ENCODE measurements at regions not wholly inside any gene's neighbourhood (a gene's known extent, or its start where the extent isn't known, plus 50 kb on each side); places are given as distances from the start of the nearest gene placed in this dataset.

DNA sequence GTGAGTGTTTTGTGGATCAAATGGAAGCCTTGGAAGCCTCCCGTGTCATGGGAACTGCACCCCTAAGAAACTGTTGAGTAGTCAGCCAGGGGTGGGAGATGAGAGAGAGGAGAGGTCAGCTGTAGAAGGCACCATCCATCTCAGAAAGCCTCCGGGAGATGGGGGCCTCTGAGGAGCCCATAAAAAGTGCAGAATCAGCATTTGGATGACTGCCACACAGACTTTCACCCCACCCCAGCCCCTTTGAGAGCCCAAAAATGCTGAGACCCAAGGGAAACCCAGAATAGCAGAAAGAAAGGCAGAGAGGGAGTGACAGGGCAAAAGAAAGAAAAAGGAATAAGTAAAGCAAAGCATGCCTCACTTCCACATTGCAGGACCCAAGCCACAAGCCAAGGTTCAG lies 443.1 kb upstream of the ZEB2 start:
- no peak for DNase-seq (ENCODE audit: low read depth, low spot score)

DNA sequence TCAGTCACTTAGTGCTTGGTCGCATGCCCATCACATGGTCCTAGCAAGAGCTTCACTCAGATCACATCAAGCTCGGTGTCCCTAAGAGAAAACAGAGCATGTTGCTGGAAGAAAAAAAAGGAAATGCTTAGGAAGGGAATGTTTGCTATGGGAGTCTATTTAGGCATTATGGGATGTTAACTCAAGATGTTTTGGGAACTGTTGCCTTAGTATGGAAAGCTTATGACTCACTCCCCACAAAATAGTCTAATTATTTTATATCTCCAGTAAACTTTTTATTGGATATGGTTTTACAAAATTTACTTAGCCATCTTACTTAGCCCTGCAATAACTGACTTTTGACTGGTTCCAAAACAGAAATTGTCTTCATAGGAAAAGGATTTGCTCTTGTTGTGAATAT lies 439.5 kb upstream of the ZEB2 start:
- DNase-seq (ENCODE audit: low read depth, low spot score) = no peak

DNA sequence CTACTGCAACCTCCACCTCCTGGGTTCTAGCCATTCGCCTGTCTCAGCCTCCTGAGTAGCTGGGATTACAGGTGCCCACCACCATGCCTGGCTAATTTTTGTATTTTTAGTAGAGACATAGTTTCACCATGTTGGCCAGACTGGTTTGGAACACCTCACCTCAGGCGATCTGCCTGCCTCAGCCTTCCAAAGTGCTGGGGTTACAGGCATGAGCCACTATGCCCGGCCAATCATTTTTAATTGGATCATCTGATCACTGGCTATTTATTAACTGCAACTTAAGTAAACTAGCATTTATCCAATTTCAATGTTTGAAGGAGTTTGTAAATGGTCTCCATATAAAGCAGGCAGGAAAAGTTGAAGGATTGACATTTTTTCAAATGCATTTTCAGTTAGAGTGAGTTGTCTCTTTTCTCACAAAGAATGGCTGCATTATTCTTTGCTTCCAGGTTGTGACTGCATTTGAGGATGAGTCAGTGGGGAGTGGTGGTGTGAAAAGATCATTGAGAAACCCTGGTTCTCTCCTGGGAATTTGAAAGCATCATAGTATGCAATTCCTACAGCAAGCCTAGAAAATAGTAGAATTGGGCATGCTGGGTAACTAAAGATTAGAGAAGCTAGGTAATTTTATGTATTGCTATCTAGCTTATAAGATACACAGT lies 431.1 kb upstream of the ZEB2 start:
- peak; percentile 61 for DNase-seq (ENCODE audit: low read depth, low spot score)

DNA sequence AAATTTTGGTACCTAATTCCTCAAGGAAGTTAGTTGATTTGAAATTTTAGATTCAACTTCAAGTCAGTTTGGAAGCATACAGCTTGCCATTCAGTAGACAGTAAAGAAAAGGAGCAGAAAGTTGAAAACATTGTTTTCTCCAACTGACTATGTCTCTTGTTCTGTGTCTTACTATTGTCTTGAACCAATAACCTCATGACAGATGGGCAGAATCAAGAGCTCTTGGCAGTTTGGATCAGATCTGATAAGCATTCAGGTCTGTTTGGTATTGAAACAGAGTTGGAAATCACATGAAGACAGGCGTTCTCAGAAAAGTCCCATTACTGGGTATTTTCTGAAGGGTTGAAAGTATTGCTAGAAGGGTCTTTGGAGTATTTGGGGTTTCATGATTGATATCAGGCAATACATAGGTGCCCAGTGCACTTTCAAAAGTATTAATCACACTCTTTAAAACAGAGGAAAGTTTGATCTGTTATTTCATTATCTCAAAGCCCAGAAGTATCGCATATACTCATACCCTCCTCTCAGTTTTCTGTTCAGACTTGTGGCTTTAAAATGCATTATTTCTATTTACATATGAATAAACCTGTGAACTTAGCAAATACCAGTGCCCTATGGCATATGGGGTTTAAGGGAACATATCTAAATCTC lies 428.4 kb upstream of the ZEB2 start:
- no peak for DNase-seq (ENCODE audit: low read depth, low spot score)

DNA sequence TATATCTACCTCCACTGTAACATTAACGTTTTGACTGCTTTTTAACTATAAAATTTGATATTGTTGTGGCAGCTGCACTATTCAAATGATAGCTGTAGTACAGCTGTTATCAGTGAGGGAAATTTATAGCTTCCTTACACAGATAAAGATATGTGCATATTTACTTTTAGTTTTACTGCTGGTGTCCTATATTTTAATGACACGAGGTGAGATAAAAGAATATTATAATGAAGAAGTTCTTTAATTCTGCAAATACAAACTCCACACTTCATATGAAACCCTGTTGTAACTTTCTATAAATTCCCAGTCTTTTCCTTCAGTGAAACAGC lies 427.8 kb upstream of the ZEB2 start:
- DNase-seq (ENCODE audit: low read depth, low spot score) = no peak

DNA sequence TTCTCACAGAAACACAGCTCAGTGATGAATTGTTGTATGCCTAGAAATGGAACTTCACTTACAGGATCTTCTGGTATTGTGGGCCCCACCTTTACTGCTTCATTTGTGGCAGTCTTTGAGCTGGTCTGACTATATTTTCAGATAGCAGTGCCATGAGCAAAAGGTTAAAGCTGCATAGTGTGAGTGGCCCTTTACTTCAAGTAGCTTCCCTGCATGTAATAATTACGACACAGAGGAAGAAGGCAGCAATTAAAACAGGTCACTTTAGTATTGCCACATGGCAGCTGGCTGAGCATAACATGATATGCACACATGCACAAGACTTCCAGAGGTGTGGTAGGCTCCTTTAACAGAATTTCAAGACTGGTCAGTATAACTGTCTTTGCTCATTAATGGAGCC lies 426.3 kb upstream of the ZEB2 start:
- no peak for DNase-seq (ENCODE audit: low read depth, low spot score)

DNA sequence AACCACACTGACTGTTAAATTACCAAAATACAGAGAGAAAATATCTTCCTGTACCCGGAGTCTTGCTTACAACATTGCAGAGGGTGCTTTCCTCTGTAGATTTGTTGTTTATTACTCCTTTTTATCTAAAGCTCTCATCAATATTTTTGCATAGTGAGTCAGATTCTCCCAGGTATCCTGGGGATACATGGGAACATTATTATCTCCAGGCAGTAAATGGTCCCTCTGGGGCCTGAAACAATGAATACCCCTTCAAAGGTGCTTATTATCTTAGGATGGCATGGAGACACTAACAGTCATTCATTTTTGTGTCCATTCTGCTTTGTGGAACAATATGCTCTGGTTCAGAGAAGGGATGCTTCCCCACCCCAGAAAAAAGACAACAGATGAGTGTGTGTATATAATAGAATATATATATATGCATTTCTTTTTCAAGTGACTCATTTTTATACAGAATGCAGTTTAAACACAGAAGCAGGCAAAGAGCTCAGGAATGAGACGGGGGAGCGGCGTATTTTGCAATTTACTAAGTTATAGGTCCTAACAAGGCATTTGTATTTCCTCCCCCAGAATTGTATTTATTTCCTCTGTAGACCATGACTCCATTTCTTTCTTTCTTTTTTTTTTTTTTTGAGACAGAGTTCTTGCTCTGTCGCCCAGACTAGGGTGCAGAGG lies 424.8 kb upstream of the ZEB2 start:
- no peak for DNase-seq (ENCODE audit: low read depth, low spot score)

DNA sequence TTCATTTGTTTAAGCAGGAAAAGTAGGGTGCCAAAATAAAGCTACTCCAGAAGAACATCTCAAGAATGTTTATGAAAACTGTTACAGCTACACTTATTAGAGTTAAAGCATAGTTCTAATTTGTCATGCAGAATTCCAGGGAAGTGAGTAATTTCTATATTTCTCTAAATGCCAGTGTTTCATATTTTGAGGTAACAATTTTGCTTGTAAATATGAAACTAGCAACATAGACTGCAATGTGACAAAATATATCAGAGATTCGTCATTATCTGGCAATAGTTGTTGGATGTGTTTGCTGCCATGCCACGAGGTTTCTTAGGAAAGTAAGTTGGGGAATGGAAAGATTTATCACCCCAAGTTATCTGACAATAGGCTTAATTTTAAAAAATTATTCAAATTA lies 424.1 kb upstream of the ZEB2 start:
- no peak for DNase-seq (ENCODE audit: low read depth, low spot score)

DNA sequence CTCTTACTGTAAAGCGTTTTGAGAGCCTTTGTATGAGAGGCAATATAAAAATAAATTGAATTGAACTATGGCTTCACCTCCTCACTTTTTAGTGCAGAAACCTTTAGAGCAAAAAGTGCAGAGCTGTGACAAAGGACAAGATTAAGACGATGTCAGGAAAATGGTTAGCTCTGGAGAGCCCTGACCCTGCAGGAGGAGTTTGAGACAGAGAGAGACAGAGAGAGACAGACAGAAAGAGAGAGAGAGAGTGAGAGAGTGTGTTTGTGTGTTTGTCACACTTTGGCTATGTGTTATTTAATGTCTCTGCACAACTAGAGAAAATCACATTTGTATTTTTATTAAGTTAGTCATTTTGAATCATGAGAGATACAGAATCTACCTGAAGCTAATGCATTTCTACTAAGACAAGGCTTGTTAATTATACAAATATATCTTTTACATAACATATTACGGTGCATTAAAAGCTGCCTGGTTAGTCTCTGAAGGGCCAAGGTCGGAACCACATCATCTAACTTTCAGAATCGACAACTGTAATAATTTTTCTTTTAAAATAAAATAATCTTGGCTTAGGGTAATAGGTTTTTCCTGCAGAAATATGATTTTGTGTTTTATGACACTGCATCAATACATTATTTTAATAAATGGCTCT lies 423.5 kb upstream of the ZEB2 start:
- DNase-seq (ENCODE audit: low read depth, low spot score) = no peak

DNA sequence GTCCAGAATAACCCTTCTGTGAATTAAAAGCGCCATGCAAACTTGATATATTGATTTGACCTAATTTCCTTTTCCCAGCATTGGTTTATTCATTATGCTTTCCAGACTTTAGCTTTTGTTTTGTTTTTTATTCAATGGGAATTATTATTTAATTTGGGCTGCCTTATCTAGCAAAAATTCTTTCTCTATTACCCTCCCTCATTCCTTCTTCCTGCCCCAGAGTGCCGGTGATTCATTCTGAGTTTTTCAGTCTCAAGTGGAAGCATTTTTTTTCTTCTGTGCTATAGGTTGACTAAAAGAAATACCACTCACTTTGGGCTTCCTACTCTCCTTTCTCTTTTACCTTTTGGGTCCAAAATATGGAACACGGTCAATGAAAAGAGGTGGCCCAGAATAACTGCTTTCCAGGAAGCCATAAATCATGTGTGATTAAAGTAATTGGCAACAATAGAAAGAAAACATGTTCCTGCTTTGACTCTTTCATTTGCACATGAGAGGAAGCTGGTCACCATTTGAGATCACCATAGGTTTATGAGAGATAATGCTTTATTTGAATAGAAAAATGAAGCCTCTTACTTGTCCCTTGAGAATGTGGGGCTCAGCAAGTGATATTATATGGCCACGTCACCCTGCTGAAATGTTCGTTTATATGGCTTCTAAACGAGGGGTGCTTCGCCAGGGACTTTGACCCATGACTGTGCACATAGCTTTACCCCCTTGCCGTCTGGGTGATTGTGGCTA lies 422.8 kb upstream of the ZEB2 start:
- DNase-seq (ENCODE audit: low read depth, low spot score) = no peak

DNA sequence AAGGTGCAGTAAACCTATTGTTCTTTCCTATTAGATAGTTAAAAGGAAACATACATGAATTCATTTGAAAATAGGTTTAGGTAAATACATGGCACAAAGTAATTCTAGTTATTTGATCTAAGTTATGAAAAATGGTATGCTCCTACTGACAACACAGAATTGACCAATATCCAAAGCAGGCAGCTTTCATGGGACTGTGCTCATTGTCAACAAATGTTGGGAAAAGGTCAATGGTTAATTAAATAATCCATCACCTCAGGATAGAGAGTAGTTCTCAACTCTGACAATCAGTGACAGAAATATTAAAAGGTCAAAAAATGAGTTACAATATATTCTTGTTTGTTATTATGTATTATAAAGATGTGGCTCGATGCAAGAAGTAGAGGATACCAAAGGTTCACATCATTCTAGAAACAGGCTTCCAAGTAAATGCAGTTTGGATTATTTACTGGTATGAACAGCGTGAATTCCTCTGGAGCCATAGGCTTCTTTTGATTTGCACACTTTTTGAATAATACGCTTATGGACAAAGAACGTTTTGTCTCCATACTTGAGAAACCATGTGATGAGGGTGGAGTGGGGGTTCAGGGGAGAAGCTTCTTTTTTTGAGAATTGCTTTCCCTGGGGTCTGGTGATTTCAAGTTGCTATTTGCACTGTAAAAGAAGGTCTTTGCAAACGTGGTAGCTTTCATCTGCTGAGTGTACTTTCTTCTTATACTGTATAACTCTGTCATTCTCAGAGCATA lies 422.0 kb upstream of the ZEB2 start:
- DNase-seq (ENCODE audit: low read depth, low spot score) = no peak

DNA sequence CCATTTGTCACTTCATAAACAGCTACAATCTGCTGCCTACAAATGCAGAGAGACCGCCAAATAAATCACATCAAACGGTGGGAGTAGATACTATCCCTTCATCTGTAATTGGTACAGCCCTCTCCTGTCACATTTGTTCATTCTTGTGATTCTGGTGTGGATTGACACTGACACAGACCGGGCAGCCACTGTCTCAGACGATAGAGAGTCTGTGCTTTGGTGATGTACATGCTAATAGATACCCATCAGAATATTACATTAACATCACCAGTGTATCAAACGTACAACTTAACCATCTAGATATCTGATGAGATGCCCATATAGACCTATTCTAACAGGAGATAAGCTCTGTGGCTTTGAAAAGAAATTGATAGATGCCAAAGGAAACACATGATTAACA lies 419.7 kb upstream of the ZEB2 start:
- no peak for DNase-seq (ENCODE audit: low read depth, low spot score)

DNA sequence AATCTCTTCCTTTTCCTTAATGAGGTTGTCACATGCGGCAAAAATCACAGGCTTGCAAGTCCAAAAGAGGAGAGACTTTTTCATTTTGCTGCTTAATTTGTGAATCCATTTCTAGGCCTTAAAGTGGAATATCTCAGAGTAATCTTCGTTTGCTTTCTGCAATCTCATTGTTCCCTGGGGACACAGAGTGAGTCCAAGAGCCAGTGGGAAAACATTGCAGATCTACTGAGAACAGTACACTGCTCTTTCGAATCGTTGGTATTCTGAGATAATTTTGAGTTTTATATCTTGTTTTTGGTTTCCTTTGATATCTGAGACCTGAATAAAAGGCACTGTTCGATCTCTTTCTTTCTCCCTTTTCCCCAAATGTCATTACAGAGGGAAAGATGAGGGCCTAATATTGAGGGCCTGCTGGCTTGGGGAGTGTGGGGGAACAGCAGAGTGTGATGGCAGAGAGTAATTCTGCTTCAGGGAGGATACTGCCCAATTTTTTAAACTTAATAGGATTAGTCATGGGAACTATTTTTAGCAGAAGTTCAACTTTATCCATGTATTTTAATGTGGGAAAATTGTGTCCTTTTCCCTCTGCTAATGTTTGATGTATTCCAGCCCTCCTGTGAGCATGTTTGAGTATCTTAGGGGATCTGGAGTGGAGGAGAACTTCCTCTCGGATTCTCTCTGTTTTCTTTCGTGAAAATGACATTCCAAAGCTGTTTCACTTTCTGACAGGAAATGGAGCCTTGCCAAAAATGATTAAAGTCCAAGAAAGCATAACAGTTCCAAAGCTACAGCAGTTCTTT lies 418.2 kb upstream of the ZEB2 start:
- DNase-seq (ENCODE audit: low read depth, low spot score) = peak; percentile 68

DNA sequence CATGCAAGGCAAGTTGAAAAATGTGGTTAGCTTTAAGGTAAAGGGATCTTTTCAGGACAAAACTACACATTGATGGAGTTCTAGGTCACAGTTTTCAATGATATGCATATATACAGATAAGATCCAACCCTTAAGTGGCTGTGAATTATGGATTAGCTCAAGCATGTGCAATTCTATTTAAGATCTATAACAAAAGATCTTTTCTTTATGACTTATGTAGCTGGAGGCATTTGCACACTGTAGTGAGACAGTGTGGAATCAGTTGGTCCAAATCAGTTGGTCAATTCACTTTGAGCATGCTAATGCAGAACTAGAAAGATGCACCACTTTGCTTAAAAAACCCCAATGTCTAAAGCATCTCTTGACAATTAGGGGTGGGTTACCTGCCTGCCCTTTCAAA lies 417.1 kb upstream of the ZEB2 start:
- DNase-seq (ENCODE audit: low read depth, low spot score) = no peak

DNA sequence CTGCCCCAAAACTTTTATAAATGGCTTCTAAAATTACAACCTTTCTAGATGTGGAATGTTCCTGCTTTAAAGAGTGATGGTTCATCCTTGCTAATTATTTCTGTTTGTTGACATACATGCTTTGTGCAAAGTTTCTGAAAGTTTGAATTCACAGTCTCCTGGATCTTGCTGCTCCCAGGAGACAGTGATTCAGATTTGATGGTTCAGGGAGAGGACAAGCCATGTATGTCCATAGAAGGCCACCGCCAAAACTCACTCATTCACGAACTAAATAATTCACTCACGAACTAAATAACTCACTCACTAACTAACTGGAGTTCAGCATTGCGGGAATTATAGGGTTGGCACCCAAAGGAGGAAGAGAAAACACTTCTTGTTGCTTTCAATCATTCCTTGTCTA lies 416.5 kb upstream of the ZEB2 start:
- no peak for DNase-seq (ENCODE audit: low read depth, low spot score)

DNA sequence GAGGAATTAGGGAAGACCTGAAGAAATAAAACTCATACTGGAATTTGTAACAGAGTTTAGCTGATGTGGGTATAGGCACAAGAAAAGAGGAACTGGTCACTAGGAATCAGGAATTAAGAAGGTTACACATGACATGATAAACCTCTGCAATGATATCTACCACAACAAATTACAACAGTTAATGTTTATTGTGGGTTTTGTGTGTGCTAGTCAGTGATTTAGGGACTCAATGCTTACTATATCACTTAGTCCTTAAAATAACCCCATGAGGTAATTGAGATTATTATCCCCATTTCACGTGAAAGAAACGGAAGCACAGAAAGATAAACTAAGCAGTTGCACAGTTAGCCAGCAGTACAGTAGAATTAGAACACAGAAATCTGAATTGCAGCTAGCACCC lies 415.8 kb upstream of the ZEB2 start:
- no peak for DNase-seq (ENCODE audit: low read depth, low spot score)

DNA sequence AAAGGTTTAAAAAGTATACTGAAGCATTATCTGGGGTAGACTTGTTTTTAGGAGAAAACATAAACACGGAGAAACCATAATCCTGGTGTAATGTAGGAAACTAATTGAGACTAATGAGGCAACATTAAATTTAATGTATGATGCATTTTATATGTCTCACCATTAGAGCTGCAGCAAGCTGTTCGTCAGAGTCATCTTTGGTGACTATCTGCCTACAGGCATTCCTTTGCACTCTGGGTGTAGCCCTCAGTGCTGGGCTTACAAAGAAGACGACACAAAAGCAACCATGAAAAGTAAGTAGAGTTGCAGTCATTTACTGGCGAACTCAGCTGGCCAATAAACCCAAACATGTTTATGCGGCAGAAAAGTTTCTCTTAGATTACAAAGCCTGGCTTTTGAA lies 415.3 kb upstream of the ZEB2 start:
- no peak for DNase-seq (ENCODE audit: low read depth, low spot score)

DNA sequence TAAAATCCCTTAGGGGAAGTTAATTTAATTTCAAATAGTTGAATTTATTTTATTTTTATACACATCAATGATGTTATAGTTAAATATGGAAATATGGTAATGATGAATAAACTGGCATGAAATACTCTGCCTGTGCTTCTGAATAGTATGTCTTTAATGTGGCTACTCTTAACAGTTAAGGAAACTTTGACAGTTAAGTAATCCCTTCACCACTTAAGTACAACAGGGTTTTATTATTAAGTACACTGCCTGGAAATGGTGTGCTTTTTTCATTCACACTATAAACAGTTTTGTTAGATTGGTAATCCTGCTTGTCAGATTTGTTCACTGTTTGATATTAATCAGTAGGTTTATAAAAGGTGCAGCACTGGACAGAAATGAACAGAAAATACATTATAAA lies 412.0 kb upstream of the ZEB2 start:
- DNase-seq (ENCODE audit: low read depth, low spot score) = no peak

DNA sequence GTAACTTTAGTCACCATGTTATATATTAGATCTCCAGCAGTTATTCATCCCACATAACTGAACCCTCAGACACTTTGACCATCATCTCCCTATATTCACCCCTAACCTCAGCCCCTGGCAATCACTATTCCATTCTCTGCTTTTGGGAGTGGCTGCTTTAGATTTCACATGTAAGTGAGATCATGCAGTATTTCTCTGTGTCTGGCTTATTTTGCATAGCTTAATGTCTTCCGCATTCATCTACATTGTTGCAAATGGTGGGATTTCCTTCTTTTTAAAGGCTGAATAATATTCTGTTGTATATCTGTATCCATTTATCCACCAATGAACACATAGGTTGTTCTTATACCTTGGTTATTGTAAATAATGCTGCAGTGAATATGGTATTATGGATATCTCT lies 411.6 kb upstream of the ZEB2 start:
- no peak for DNase-seq (ENCODE audit: low read depth, low spot score)

DNA sequence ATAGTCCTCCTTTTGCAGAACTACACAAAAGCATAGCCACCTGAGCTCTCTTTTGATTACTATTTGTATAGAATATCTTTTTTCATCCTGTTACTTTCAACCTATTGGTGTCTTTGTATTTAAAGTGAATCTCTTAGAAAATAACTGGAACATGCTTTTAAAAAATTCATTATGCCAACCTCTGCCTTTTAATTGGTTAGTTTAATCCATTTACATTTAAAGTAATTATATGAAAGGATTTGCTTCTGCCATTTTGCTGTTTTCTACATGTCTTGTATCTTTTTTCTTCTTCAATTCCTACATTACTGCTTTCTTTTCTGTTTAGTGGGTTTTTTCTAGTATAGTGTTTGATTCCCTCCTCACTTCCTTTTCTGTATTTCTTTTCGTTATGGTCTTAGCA lies 407.5 kb upstream of the ZEB2 start:
- DNase-seq (ENCODE audit: low read depth, low spot score) = no peak

DNA sequence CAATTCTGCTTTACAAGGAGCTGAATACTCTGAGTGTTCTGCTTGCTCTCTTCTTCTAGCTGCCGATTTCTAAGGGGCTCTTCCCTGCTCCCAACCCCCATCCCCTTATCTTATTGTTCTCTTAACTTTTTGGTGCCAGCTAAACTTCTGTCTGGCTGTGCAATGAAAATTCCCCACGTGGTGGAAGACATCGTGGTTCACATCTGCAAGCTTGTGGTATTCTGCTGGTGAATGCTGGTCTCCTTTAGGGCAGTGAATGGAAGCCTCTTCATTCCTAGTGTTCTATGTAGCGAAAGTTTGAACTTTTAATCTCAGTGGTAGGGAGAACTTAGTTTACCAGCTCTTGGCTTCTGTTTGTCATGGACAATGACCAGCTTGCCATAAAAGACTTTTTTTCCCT lies 406.0 kb upstream of the ZEB2 start:
- DNase-seq (ENCODE audit: low read depth, low spot score) = no peak
